ENCODE measurements at regions not wholly inside any gene's neighbourhood (a gene's known extent, or its start where the extent isn't known, plus 50 kb on each side); places are given as distances from the start of the nearest gene placed in this dataset.
A peak's percentile ranks its signal among the peaks of the same experiment; 100 is the strongest.

DNA sequence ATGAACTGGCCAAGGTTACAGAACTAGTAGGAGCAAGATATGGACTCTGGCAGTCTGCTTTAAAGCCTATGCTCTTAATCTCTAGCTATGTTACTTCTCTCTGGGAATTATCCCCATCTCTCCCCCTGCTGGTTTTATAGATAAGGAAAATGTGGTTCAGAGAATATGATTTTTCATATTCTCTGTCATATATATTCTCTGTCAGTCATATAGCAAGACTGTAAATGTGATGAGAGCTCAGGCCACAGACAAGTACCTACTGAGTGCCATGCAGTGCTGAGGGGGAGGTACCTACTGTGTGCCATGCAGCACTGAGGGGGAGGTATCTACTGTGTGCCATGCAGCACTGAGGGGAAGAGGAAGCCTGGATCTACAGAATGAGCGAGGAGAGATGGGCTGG is 220.3 kb upstream of the FGGY start (continued):
- TF ChIP-seq, protein P1, sequence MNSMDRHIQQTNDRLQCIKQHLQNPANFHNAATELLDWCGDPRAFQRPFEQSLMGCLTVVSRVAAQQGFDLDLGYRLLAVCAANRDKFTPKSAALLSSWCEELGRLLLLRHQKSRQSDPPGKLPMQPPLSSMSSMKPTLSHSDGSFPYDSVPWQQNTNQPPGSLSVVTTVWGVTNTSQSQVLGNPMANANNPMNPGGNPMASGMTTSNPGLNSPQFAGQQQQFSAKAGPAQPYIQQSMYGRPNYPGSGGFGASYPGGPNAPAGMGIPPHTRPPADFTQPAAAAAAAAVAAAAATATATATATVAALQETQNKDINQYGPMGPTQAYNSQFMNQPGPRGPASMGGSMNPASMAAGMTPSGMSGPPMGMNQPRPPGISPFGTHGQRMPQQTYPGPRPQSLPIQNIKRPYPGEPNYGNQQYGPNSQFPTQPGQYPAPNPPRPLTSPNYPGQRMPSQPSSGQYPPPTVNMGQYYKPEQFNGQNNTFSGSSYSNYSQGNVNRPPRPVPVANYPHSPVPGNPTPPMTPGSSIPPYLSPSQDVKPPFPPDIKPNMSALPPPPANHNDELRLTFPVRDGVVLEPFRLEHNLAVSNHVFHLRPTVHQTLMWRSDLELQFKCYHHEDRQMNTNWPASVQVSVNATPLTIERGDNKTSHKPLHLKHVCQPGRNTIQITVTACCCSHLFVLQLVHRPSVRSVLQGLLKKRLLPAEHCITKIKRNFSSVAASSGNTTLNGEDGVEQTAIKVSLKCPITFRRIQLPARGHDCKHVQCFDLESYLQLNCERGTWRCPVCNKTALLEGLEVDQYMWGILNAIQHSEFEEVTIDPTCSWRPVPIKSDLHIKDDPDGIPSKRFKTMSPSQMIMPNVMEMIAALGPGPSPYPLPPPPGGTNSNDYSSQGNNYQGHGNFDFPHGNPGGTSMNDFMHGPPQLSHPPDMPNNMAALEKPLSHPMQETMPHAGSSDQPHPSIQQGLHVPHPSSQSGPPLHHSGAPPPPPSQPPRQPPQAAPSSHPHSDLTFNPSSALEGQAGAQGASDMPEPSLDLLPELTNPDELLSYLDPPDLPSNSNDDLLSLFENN (IDR thresholded peaks at IDR 0.05; ENCODE audit: low read depth in 2 of 2, low read length in 2 of 2) = no peak
- TF ChIP-seq ZNF133 (CRISPR knock-in tag; IDR thresholded peaks at IDR 0.05) (no peak), NR4A1 (CRISPR knock-in tag; IDR thresholded peaks at IDR 0.05) (no peak), NR4A1 (tag; IDR thresholded peaks at IDR 0.05) (no peak), ZNF277 (CRISPR knock-in tag; IDR thresholded peaks at IDR 0.05; ENCODE audit: borderline replicate concordance) (no peak), BRF1 (IDR thresholded peaks at IDR 0.05; ENCODE audit: borderline replicate concordance, extremely low read depth, insufficient read length) (no peak), ZBTB43 (CRISPR knock-in tag; IDR thresholded peaks at IDR 0.05) (no peak), ZNF695 (CRISPR knock-in tag; IDR thresholded peaks at IDR 0.05) (no peak), DDX20 (tag; IDR thresholded peaks at IDR 0.05; ENCODE audit: low read depth) (no peak), SMARCE1 (IDR thresholded peaks at IDR 0.05) (0 out of 2 replicates have a peak, but pooled peaks have one; percentile 25), ELK1 (CRISPR knock-in tag; IDR thresholded peaks at IDR 0.05) (no peak), NRF1 (conservative IDR thresholded peaks at IDR 0.05 in 1 of 2, IDR thresholded peaks at IDR 0.05 in 1 of 2) (no peak), ZNF282 (CRISPR knock-in tag; IDR thresholded peaks at IDR 0.05) (no peak), RBM22 (IDR thresholded peaks at IDR 0.05; ENCODE audit: low read depth, low read length, poor library complexity, severe bottlenecking) (no peak), GTF3C2 (IDR thresholded peaks at IDR 0.05; ENCODE audit: borderline replicate concordance, extremely low read depth, insufficient read length) (no peak), SMARCB1 (IDR thresholded peaks at IDR 0.05; ENCODE audit: insufficient read length, low read depth) (no peak)
- TF ChIP-seq, protein P2, sequence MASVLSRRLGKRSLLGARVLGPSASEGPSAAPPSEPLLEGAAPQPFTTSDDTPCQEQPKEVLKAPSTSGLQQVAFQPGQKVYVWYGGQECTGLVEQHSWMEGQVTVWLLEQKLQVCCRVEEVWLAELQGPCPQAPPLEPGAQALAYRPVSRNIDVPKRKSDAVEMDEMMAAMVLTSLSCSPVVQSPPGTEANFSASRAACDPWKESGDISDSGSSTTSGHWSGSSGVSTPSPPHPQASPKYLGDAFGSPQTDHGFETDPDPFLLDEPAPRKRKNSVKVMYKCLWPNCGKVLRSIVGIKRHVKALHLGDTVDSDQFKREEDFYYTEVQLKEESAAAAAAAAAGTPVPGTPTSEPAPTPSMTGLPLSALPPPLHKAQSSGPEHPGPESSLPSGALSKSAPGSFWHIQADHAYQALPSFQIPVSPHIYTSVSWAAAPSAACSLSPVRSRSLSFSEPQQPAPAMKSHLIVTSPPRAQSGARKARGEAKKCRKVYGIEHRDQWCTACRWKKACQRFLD (CRISPR knock-in tag; IDR thresholded peaks at IDR 0.05) = no peak
